ENCODE measurements at regions not wholly inside any gene's neighbourhood (a gene's known extent, or its start where the extent isn't known, plus 50 kb on each side); places are given as distances from the start of the nearest gene placed in this dataset.

GRCh38 chr4:17336986-17337385 lies 174.9 kb downstream of the QDPR start:
- TF ChIP-seq EZH2phosphoT487 (IDR thresholded peaks at IDR 0.05; ENCODE audit: insufficient read depth, low read depth), result no peak
- no peak for TF ChIP-seq EZH2 (IDR thresholded peaks at IDR 0.05; ENCODE audit: insufficient read depth, poor library complexity, severe bottlenecking)
